HG03460 (cell line): ENCODE measurements at regions not wholly inside any gene's neighbourhood (a gene's known extent, or its start where the extent isn't known, plus 50 kb on each side); places are given as distances from the start of the nearest gene placed in this dataset.

Experiments used
- ATAC-seq: cut with Tn5 transposase; IDR thresholded peaks from one replicate; pipeline ENCODE4 v1.9.1; 2021; ENCODE audit not compliant: unreplicated experiment

GRCh38 chr2:42962508-42962953, 170.1 kb upstream of the HAAO start:
- ATAC-seq: no peak

GRCh38 chr2:42961961-42962360, 169.6 kb upstream of the HAAO start:
- no peak for ATAC-seq

GRCh38 chr2:42961385-42961811, 169.0 kb upstream of the HAAO start:
- no peak for ATAC-seq

- ATAC-seq: no peak
Measured at GRCh38 chr2:42960842-42961180, 168.4 kb upstream of the HAAO start.

GRCh38 chr2:42960002-42960841, 167.8 kb upstream of the HAAO start:
- no peak for ATAC-seq

GRCh38 chr2:42959234-42960001, 167.0 kb upstream of the HAAO start:
- no peak for ATAC-seq

- no peak for ATAC-seq
Measured at GRCh38 chr2:42958741-42959233, 166.4 kb upstream of the HAAO start.

- ATAC-seq: no peak
Measured at GRCh38 chr2:42957861-42958301, 165.5 kb upstream of the HAAO start.

- ATAC-seq: no peak
Measured at GRCh38 chr2:42957109-42957860, 164.9 kb upstream of the HAAO start.

GRCh38 chr2:42954227-42954962, 162.0 kb upstream of the HAAO start:
- no peak for ATAC-seq

GRCh38 chr2:42953216-42953615, 160.8 kb upstream of the HAAO start:
- no peak for ATAC-seq

- ATAC-seq: no peak
Measured at GRCh38 chr2:42951263-42951938, 159.0 kb upstream of the HAAO start.

GRCh38 chr2:42949125-42949524, 156.7 kb upstream of the HAAO start:
- ATAC-seq: no peak

GRCh38 chr2:42947809-42948600, 155.6 kb upstream of the HAAO start:
- no peak for ATAC-seq

- ATAC-seq: no peak
Measured at GRCh38 chr2:42944779-42945415, 152.5 kb upstream of the HAAO start.

GRCh38 chr2:42942990-42943493, 150.7 kb upstream of the HAAO start:
- ATAC-seq: no peak

- no peak for ATAC-seq
Measured at GRCh38 chr2:42942214-42942989, 150.0 kb upstream of the HAAO start.
